ENCODE measurements at regions not wholly inside any gene's neighbourhood (a gene's known extent, or its start where the extent isn't known, plus 50 kb on each side); places are given as distances from the start of the nearest gene placed in this dataset.
"Not testable (repeated sequence)": the region's sequence is repeated elsewhere in the genome, so short reads cannot be mapped to it uniquely, and the experiment has no call there.

DNA sequence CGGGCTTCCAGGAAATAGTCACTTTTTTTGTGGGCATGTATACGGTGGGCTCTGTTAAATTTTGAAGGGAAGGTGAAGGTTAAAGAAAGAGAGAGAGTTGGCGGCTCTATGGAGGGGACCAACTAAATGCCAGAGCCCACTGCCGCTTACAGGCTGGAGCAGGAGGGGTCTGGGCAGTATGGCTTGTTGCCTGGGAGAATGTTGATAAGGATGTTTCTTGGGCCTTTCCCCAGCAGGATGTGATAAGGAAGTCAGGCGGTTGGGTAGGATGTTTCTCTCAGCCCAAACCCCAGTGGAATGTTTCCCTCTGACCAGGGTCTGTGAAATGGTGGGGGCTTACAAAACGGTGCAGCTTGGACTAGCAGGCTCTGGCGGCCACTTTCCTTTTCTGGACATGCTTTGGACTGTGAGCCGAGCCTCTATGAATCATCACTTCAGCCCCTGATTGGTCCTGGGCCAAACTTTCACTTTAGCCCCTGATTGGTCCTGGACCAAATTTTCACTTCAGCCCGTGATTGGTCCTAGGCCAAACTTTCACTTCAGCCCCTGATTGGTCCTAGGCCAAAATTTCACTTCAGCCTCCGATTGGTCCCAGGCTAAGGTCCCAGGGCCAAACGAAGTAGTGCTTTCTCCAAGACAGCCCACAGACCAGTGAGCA is 630.7 kb downstream of the KCNJ18 start:
- TF ChIP-seq, protein P1, sequence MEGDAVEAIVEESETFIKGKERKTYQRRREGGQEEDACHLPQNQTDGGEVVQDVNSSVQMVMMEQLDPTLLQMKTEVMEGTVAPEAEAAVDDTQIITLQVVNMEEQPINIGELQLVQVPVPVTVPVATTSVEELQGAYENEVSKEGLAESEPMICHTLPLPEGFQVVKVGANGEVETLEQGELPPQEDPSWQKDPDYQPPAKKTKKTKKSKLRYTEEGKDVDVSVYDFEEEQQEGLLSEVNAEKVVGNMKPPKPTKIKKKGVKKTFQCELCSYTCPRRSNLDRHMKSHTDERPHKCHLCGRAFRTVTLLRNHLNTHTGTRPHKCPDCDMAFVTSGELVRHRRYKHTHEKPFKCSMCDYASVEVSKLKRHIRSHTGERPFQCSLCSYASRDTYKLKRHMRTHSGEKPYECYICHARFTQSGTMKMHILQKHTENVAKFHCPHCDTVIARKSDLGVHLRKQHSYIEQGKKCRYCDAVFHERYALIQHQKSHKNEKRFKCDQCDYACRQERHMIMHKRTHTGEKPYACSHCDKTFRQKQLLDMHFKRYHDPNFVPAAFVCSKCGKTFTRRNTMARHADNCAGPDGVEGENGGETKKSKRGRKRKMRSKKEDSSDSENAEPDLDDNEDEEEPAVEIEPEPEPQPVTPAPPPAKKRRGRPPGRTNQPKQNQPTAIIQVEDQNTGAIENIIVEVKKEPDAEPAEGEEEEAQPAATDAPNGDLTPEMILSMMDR (IDR thresholded peaks at IDR 0.05), result not testable (repeated sequence)
- TF ChIP-seq POLR2AphosphoS5 (IDR thresholded peaks at IDR 0.05; ENCODE audit: low read depth, low read length); SIN3A (IDR thresholded peaks at IDR 0.05; ENCODE audit: borderline replicate concordance, insufficient read depth, low read depth, low read length); REST (IDR thresholded peaks at IDR 0.05; ENCODE audit: insufficient read depth in 1 of 2, low read depth in 2 of 2, low read length in 1 of 2); TCF7L2 (IDR thresholded peaks at IDR 0.05; ENCODE audit: low read depth, low read length): not testable (repeated sequence)

All from Panc1 (cell line).